M059J (cell line): ENCODE measurements at regions not wholly inside any gene's neighbourhood (a gene's known extent, or its start where the extent isn't known, plus 50 kb on each side); places are given as distances from the start of the nearest gene placed in this dataset.
"Not testable (repeated sequence)": the region's sequence is repeated elsewhere in the genome, so short reads cannot be mapped to it uniquely, and the experiment has no call there.

ENCODE experiments used
- DNase-seq: peaks from one replicate; pipeline ENCODE4 v3.0.0-alpha.2; 2012; ENCODE audit warnings: low read depth

DNA sequence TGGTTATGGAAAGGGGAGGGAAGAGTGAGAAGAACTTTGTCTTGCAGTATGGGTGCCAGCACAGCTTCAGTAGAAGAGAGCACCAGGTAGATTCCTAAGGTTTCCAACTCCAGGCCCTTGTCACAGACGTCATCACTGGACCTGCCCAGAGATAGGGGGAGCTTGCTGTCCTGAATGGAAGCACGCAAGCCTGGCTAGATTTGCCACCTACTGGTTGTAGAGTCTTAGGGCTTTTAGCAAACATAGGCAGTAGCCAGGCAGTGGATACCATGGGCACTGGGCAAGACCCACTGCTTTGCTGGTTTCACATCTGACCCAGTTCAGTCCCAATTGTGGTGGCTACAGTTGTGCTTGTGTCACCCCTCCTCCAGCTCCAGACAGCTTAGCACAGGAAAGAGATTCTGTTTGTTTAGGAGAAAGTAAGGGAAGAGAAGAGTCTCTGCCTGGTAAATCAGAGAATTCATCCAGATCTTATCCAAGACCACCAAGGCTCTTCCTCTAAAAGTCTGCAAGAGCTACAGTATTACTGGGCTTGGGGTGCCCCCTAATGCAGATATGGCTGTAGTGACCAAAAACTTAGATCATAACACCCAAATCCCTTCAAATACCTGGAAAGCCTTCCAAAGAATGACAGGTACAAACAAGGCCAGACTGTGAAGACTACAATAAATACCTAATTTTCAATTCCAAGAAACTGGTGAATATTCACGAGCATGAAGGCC is 158.9 kb downstream of the HINT1 start:
- DNase-seq, result no peak

DNA sequence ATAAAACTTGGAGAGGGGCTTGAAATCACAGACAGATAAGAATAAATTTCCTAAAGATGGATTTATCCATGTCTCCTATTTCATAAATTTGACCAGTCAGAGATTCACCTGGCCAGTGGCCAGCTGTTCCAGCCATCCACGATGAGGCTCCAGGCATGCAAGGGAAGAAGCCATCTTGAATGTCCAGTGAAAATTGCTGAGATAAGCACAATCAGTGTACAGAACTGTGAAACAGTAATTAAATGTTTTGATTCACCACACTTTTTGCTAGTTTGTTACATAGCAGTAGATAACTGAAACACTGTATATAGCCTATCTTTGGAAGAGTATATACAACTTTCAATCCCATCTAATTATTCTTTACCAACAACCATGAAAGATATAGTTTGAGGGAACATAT is 163.5 kb downstream of the HINT1 start:
- no peak for DNase-seq

DNA sequence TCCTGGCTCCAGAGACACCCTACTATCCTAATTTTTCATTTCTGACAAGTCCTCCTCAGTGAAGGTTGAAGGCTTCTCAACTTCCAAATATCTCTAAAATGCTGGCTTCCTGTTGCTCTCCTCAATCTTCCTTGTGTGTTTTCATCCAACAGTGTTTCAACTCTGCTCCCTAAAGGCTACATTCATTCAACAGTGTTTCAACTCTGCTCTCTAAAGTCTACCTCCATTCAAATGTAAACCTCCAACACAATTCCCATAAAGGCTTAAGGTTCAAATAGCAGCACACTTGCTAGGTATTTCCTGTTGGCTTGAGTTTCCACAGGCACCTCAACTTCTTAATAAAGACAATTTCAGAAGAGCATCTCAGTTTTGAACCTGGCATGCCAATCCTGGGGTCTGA is 164.8 kb downstream of the HINT1 start:
- DNase-seq, result no peak

DNA sequence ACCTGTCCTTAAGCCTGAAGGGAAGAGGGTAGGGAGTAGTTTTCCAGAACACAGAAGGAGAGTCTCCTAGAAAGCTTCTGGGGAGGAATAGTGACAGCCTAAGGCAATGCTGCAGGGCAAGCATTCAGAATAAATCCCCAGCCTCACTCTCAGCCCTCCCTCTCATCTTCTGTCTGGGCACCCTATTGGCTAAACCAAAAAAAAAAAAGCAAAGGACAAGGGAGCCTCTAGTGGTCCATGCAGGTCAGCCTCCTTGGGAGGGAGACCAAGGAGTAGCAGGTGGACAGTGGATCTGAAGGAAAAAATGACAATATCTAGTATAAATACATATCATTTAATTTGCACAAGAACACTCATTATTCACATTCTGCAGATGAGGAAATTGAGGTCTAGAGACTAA is 168.3 kb downstream of the HINT1 start:
- DNase-seq, result not testable (repeated sequence)

DNA sequence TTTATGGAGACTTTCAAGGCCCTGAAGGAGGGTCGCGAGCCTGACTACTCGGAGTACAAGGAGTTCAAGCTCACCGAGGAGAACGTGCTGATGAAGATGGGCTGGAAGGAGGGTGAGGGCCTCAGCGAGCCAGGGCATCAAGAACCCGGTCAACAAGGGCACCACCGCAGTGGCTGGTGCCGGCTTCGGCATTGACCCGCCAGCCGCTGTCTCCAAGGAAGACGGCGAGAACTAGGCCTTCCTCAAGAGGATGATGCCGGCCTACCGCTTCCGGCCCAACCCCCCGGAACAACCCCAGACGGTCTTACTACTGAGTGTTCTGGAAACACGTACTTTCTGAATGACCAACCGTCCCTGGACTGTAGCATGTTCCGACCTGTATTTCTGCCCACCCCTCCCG is 169.2 kb downstream of the HINT1 start:
- no peak for DNase-seq

DNA sequence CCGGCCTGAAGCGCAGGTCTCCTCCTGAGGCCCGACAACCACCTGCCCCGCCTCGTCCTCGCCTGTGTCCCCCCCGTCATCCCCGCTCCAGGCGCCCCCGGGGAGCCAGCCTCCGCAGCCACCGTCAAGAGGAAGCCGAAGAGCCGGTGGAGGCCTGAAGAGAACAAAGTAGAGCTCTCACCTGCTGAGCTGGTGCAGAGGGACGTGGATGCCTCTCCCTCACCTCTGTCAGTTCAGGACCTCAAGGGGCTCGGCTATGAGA is 169.9 kb downstream of the HINT1 start:
- DNase-seq, result no peak

DNA sequence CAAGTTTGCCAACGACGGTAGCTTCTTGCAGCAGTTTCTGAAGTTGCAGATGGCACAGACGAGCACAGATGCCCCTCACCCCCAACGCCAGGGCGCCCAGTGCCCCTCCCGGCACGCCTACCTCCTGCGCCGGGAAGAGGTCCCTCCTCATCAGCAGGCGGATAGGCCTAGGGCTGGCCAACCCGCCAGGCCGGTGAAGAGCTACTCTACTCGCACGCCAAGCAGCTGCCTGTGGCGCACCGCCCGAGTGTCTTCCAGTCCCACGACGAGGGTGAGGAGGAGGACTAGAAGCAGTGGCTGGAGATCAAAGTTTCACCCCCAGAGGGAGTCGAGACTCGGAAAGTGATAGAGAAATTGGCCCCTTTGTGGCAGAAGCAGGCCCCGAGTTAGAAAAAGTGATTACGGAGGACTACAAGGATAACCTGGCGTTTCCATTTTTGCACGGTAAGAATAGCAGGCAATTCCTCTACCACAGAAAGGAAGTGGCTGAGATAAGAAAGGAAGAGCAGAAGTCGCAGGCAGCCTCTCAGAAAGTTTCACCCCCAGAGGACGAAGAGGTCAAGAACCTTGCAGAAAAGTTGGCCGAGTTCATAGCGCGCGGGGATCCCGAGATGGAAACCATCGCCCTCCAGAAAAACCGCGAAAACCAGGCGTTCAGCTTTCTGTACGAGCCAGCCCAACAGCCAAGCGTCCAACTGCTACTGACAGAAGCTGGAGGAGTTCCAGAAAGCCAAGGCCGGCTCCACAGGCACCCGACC is 170.4 kb downstream of the HINT1 start:
- DNase-seq, result no peak

DNA sequence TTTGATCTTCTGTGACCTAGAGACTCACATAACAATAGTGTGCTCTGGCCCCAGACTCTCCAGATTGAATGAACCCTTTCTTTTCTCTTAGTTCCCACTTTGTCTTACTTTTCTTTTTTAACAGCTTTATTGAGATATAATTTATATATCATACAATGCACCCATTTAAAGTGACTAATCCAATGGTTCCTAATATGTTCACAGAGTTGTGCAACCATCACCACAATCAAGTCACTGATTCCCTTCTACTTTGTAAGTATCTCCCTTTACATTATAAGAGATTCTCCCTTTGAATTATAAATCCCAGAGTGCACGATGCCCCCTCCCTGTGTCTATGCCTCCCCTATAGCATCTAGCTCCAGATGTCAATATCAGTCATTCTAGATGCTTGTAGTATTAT is 172.4 kb downstream of the HINT1 start:
- no peak for DNase-seq

DNA sequence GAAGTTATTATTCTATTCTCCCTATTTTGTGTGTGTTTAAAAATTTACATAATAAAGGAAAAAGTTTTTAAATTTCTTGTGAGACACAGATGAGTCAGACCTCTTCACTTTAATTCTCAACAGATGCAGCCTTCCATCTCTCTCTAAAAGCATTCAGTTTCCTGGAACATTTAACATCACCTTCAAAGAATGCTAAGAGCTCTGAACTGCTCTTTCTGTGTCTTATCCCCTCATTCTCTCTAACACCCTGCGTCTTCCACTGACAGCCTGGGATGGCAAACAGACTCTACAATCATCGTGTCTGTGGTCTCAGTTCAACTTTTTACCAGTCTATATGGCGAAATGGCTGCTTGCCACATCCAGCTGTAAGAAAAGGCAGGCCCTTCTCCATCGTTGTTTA is 173.0 kb downstream of the HINT1 start:
- DNase-seq, result no peak

DNA sequence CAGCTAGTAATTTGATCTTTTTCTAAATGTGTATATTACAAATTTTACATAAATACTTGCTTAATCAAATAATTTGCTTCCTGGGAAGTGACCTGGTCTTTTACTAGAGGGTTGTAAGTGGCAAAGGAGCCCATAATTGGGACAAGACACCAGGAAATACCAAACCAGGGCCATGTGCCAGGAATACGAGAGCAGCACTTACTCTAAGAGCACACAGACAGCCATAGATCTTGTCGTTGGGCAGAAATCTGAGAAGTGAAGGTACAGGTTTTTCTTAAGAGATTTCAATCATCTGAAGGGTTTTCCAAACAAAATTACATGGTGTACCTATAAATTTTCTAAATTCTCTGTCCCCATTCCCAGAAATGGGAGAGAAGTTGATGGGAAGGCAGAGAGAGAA is 179.3 kb downstream of the HINT1 start:
- no peak for DNase-seq

DNA sequence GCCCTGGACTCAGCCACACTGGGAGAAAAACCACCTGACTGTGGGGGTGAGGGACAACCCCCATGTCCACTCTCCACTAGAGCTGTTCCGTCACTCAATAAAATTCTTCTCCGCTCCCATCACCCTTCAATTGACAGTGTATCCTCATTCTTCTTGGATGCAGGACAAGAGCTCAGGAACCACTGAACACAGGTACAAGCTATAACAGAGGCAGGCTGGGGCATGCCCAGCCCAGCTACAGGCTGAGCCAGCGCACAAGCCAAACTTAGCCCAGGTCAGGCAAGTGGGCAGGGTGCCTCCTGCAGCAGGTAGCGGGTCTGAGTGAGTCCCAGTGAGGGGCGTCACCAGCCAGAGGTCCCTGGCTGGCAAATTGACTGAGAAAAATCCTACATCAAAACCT is 183.4 kb downstream of the HINT1 start:
- no peak for DNase-seq

DNA sequence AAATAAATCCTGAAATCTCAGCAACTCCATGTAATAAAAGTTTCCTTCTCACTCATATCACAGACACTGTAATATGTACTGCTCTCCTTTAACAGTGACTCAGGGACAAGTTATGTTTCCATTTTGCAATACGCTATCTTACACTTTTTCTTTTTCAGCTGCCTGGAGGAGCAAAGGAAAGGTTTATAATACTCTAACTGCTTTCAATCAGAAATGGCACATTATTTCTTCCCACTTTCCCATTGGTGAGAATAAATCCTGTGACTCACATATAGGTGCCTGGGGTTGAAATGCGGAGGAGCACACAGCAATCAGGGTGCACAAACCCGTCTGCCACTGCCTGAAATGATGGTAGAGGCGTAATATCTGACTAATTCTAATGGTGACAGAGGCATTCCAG is 186.6 kb downstream of the HINT1 start:
- no peak for DNase-seq

DNA sequence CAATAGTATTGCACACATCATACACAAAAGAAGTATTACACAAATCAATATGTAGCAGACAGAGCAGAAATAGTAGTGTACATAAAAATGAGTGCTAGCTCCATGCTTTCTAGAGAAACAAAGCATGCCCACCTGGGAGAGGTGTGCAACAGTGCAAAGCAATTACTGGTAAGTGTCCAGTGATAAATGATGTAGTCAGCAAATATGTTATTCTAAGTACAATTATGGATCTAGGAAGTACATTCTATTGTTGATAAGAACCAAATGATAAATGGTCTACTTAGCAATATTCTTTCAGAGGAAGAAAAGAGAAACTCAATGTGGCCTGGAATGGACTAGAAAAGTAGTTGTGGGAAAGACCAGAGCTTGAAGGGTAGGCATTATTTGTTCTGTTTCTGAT is 188.6 kb downstream of the HINT1 start:
- no peak for DNase-seq

DNA sequence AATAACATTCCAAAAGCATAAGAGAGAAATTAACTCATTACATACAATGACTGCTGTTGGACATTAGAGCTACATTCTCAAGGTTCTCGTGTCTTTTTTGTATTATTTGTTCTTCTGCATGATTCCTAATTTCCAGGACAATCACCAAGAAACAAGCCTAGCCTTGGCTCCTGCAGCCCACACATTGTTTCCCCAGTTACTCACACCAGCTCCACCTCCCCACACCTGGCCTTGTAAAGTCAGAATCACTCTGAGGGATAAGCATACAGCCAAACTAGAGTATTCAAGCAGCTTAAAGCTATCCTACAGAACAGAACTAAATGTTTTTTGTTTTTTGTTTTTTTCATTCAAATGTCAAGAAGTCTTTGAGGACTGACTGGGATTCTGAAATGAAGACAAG is 189.2 kb downstream of the HINT1 start:
- DNase-seq, result no peak

DNA sequence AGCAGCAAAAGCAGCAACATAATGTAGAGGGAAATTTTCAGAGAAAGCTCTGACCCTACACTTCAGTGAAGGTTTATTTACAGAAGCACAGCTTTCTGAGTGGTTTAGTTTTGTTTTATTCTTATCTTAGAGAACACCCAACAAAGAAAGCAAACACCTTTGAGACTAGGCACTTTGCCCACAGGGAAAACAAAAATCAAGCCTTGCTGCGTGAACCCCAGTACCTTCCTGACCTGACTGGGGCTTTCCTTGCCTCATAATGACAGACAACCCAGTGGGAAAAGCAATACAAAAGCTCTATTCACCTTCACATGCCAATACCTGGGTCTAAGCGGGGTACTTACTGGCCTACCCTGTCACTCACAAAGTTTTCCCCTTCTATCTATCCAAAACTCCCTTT is 189.8 kb downstream of the HINT1 start:
- DNase-seq, result no peak

DNA sequence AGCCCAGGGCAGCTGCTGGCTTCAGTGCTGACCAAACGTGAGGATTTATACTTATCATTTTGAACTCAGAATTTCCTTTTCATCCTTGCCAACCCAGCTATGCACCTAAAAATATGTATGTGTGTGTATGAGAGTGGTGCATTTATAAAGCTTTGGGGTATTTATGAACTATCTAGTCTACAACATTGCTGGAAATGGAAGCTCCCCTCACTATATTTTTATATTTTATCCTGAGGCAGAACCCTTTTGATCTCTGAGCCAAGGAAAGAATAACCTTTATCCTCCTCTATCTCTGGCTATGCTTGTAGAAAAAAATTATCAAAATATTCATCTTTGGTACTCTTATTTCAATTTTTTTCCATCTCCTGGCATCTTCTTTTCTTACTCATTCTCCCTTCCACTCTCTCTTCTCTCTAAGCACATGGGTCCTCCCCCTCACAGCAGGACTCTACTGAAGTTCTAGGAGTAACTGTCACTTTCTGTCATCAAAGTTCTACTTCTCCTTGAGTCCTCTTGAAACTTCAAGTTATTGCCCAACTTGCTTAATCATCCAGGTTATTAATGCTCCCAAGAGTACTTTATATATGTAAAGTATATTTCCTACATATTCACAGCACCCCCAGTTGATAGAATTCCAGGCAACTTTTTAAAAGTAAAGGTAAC is 190.9 kb downstream of the HINT1 start:
- DNase-seq, result no peak

DNA sequence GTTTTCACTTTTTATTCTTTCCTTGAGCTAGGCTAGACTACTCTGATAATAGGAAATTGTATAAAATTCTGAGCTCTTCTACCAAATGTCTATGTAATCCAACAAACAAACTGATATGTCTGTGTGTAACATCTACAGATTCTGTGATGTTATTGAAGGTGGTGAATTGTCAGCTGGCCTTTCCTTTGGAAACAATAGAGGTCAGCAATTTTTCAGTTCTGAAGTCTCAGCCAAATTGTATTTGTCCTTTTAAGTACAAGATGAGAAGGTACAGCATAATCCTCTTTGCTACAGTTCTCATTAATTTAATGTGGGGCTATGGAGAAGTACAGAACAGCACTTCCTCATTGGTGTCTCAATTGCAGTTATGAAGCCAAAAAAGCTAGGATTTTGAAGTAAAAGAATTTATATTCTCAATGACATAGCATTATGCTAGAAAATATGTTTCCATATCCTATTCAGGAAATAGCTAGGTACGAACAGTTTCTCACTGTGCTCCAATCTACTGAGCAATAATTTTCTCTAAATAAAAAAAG is 198.0 kb downstream of the HINT1 start:
- DNase-seq, result no peak

DNA sequence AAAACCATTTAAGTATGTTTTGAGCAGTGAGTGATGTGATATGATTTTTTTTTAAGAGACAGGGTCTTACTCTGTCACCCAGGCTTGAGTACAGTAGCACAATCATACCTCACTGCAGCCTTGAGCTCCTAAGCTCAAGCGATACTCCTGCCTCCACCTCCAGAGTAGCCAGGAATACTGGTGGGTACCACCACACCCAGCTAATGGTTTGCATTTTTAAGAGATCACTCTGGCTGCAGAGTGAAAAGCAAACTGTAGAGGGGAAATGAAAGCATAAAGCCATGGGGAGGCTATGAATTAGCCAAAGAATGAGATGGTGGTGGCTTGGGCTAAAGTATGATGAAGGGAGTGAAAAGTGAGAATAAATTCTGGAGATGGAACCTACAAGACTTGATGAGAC is 199.1 kb downstream of the HINT1 start:
- no peak for DNase-seq

DNA sequence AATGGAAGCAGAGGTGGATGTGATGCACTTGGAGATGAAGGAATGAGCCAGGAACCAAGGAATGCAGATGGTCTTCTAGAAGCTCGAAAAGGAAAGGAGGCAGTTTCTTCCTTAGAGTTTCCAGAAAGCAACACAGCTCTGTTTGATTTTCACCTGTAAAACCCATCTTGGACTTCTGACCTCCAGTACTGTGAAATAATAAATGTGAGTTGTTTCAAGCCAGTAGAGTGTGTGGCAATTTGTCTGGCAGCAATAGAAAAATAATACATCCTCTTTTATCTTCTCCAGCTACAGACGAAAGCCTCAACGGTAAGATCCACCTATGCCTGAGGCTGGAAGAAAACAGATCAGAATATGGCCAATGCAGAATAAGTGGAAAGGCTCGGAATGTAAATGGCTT is 199.7 kb downstream of the HINT1 start:
- no peak for DNase-seq

DNA sequence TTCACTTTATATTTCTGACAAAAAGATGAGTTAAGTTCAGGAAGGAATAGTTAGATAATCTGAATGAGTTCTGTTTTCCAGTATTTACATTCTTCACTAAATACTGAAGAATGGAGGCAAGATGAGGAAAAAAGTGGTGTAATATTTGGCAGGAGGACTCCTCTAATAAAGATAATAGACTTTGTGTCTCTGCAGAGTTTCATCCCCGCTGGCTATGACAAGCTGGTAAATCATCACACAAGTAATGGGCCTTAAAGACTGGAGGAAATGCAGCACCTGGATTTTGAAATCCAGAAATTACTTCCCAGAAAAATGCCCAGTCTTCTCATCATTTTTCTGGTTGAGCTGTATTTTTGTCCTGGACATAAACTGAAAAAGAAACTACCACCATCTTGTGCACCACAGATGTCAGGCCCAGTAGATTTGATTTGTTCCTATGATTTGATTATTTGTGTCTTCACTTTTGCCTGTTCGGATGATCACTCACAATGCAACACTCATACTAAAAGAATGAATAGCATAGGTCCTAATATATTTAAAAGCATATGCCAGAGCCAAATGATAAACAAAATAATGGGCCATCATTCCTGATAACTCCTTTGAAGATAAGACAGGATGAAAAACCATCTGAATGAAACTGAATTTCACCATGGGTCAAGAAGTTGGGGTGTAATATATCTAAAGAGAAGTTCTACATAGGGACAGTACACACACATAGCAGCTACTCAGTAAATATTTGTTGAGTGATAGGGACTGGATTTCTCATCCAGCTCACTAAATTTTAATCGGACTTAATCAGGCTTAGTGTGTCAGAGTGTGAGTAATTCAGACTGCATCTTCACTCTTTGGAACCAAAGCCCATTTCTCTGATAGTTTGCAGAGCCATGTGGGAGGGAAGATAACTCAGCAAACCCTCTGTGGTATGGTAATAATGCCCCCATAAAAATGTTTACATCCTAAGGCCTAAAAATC is 200.5 kb downstream of the HINT1 start:
- DNase-seq, result no peak

DNA sequence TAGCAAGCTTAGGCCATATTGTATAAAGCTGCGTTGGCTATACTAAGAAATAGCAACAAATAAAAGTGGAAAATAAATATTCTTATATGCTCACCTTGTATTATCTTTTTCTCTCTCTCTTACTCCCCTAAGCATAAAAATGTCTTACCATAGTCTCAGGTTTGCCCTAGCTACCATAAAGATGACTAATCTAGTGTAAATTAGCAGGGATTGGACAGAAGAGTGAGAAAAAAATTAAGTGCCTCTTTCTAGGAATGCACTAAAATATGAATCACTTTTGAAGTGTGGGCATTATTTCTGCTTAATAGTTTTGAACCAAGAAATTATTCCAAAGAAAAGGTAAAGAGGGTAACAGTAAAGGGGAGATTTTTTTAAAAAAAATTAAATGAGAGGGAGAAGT is 201.3 kb downstream of the HINT1 start:
- no peak for DNase-seq

DNA sequence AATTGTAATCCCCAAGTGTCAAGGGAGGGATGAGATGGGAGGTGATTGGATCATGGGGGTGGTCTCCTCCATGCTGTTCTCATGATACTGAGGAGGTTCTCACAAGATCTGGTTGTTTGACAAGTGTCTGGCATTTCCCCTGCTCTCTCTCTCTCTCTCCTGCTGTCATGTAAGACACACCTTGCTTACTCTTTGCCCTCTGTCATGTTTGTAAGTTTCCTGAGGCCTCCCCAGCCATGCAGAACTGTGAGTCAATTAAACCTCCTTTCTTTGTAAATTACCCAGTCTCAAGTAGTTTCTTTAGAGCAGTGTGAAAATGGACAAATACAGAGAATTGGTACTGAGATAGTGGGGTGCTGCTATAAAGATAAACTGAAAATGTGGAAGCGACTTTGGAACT is 207.9 kb downstream of the HINT1 start:
- no peak for DNase-seq
